Endodermal cell (in vitro differentiated cells): ENCODE measurements at regions not wholly inside any gene's neighbourhood (a gene's known extent, or its start where the extent isn't known, plus 50 kb on each side); places are given as distances from the start of the nearest gene placed in this dataset.

ENCODE experiments used
- DNase-seq: peaks from one replicate; pipeline ENCODE4 v3.0.0-alpha.2; 2017
- H3K27ac ChIP-seq: 2 replicates; pipeline ENCODE4 v1.5.1; 2013; ENCODE audit warnings: mild to moderate bottlenecking, low read depth, low read length, moderate library complexity
- H3K27me3 ChIP-seq: 2 replicates; pipeline ENCODE4 v1.6.1; 2013; ENCODE audit warnings: mild to moderate bottlenecking, low read length, moderate library complexity; ENCODE audit not compliant: insufficient read depth, control insufficient read depth, poor library complexity, severe bottlenecking
- H3K36me3 ChIP-seq: 2 replicates; pipeline ENCODE4 v1.7.0; 2013; ENCODE audit warnings: mild to moderate bottlenecking, low read length, moderate library complexity; ENCODE audit not compliant: control insufficient read depth, insufficient read depth
- H3K4me1 ChIP-seq: one replicate; pipeline ENCODE4 v1.7.0; 2013; ENCODE audit warnings: low read length; ENCODE audit not compliant: control insufficient read depth, insufficient read depth
- H3K4me3 ChIP-seq: 2 replicates; pipeline ENCODE4 v1.5.1; 2013; ENCODE audit warnings: mild to moderate bottlenecking, low read length, moderate library complexity
- H3K9ac ChIP-seq: 2 replicates; pipeline ENCODE4 v1.6.1; 2013; ENCODE audit warnings: mild to moderate bottlenecking, low read length, moderate library complexity; ENCODE audit not compliant: poor library complexity, severe bottlenecking; ENCODE audit errors: extremely low read depth
- H3K9me3 ChIP-seq: 2 replicates; pipeline ENCODE4 v1.6.1; 2013; ENCODE audit warnings: mild to moderate bottlenecking, low read length, moderate library complexity; ENCODE audit not compliant: control insufficient read depth
- H3K27ac Mint-ChIP-seq: 2 replicates; pipeline ENCODE4 v1.8.0; 2020; ENCODE audit warnings: mixed read lengths
- H3K27me3 Mint-ChIP-seq: 2 replicates; pipeline ENCODE4 v1.8.0; 2021; ENCODE audit warnings: mild to moderate bottlenecking, mixed read lengths; ENCODE audit not compliant: insufficient read depth
- H3K36me3 Mint-ChIP-seq: 2 replicates; pipeline ENCODE4 v1.8.0; 2020; ENCODE audit warnings: low read depth, mixed read lengths
- H3K4me1 Mint-ChIP-seq: 2 replicates; pipeline ENCODE4 v1.8.0; 2020; ENCODE audit warnings: mixed read lengths
- H3K4me3 Mint-ChIP-seq: 2 replicates; pipeline ENCODE4 v1.8.0; 2020; ENCODE audit warnings: mild to moderate bottlenecking, moderate library complexity, mixed read lengths
- H3K9me3 Mint-ChIP-seq: 2 replicates; pipeline ENCODE4 v1.8.0; 2020; ENCODE audit warnings: mild to moderate bottlenecking, mixed read lengths
- CTCF ChIP-seq: fragments of 200-600 bp; sonication (generic); conservative IDR thresholded peaks from 2 replicates; pipeline ENCODE4 v1.5.0; 2021; ENCODE audit warnings: antibody characterized with exemption, mild to moderate bottlenecking
- WGBS, 2 experiments: methylation state at CpG; one replicate each; pipeline versions ENCODE4 v1.1.5 to v1.1.7; 2013; ENCODE audit warnings: missing lambda C conversion rate in 2 of 2, mixed read lengths in 1 of 2; ENCODE audit not compliant: insufficient coverage in 1 of 2, insufficient read length in 1 of 2; 5-methylcytosine and 5-hydroxymethylcytosine counted together

GRCh38 chr2:5951471-5951870 lies 259.3 kb downstream of the SOX11 start:
- H3K27me3 Mint-ChIP-seq, result no peaks in the 10 kb centered on the region
- DNase-seq, result no peak
- Histone ChIP-seq H3K4me3 (no peak overlapping the region), H3K36me3 (no peaks in the 10 kb centered on the region), H3K27me3 (no peaks in the 10 kb centered on the region), H3K27ac (no peak overlapping the region), H3K9me3 (no peaks in the 10 kb centered on the region), H3K4me1 (no peaks in the 10 kb centered on the region), H3K9ac (no peak overlapping the region)
- H3K9me3 Mint-ChIP-seq, result no peaks in the 10 kb centered on the region
- peaks cover 5% of the 10 kb centered on the region for H3K4me1 Mint-ChIP-seq
- no peak overlapping the region for H3K4me3 Mint-ChIP-seq
- no peaks in the 10 kb centered on the region for H3K36me3 Mint-ChIP-seq
- no peak overlapping the region for H3K27ac Mint-ChIP-seq
- no peak for TF ChIP-seq CTCF
- WGBS, 2 experiments, result 67 to 71% methylated on average over 1 of the region's 1 CpG

- 97% methylated on average over 1 of the region's 1 CpG; no CpG with 5 or more reads in 1 of the 2 experiments for WGBS, 2 experiments
- no peaks in the 10 kb centered on the region for H3K4me1 Mint-ChIP-seq
- H3K9me3 Mint-ChIP-seq, result no peaks in the 10 kb centered on the region
- no peak overlapping the region for H3K27ac Mint-ChIP-seq
- H3K4me3 ChIP-seq, result no peak overlapping the region
- TF ChIP-seq CTCF, result no peak
- no peaks in the 10 kb centered on the region for H3K27me3 Mint-ChIP-seq
- no peak overlapping the region for H3K9ac ChIP-seq
- DNase-seq, result no peak
- no peak overlapping the region for H3K4me3 Mint-ChIP-seq
- H3K27ac ChIP-seq, result no peak overlapping the region
- H3K36me3 Mint-ChIP-seq, result no peaks in the 10 kb centered on the region
- H3K9me3 ChIP-seq, result no peaks in the 10 kb centered on the region
- H3K27me3 ChIP-seq, result no peaks in the 10 kb centered on the region
- H3K36me3 ChIP-seq, result no peaks in the 10 kb centered on the region
- no peaks in the 10 kb centered on the region for H3K4me1 ChIP-seq
These were observed 261.3 kb downstream of the SOX11 start for GRCh38 chr2:5953525-5953924.

- DNase-seq, result no peak
- WGBS, 2 experiments, result 76 to 87% methylated on average over 3 to 4 of the region's 5 CpGs
- Histone ChIP-seq H3K27ac (no peak overlapping the region), H3K9me3 (no peaks in the 10 kb centered on the region), H3K4me1 (no peaks in the 10 kb centered on the region), H3K9ac (no peak overlapping the region), H3K36me3 (no peaks in the 10 kb centered on the region), H3K4me3 (no peak overlapping the region), H3K27me3 (no peaks in the 10 kb centered on the region)
- H3K27ac Mint-ChIP-seq, result no peak overlapping the region
- no peak overlapping the region for H3K4me3 Mint-ChIP-seq
- TF ChIP-seq CTCF, result no peak
- no peaks in the 10 kb centered on the region for H3K4me1 Mint-ChIP-seq
- no peaks in the 10 kb centered on the region for H3K9me3 Mint-ChIP-seq
- H3K36me3 Mint-ChIP-seq, result no peaks in the 10 kb centered on the region
- no peaks in the 10 kb centered on the region for H3K27me3 Mint-ChIP-seq
These were observed 262.3 kb downstream of the SOX11 start for GRCh38 chr2:5954509-5954908.
